Activated CD4-positive, alpha-beta T cell treated with anti-CD3 and anti-CD28 coated beads, Interleukin-2, Interleukin-6, amounts not matched to agents 100 ng/mL and 50 ng/mL, durations not matched to agents 16 hours and 8 hours (primary cell): ENCODE measurements at regions not wholly inside any gene's neighbourhood (a gene's known extent, or its start where the extent isn't known, plus 50 kb on each side); places are given as distances from the start of the nearest gene placed in this dataset.
"Not testable (repeated sequence)": the region's sequence is repeated elsewhere in the genome, so short reads cannot be mapped to it uniquely, and the experiment has no call there.

ENCODE experiments used
- DNase-seq: peaks from one replicate; pipeline ENCODE4 v3.0.0-alpha.2; 2020

DNA sequence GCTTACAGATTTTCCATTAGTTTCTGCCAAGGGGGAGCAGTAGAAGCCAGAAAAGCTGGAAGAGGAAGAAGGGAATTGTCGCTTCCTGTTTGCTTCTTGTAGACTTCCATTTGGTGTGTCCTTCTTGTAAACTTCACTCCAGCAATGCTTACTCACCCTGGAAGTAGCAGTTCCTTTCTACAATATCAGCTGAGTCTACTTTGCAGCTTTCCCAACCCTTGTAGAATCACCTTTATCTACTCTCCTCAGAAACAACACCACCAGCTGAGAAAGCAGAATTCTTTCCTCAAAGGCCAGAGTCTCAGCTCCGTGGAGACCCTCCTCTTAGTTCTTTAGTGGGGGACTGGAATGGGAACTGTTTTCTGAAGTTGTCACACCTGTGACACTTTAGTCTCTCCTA, 1136.7 kb upstream of the TMPRSS15 start:
- DNase-seq, result no peak

DNA sequence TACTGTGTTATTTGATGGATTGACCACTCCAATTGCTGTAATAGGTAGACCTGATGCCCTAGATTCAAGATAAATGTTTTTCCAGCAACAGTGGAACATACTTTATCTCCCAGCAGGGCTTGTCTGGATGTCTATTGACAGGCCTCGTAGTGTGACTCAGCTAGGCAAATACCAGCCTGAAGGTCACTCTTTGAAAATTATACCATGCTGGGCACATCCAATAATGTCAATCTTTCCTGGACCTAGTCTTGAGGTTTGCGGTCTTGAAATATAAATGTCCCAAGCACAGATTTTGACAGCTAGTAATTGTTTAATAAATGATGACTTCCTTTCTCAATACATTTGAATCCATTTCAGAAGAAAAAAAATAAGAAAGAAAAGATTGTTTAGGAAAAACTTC, 1138.0 kb upstream of the TMPRSS15 start:
- no peak for DNase-seq

GRCh38 chr21:19544493-19544892, 1140.9 kb upstream of the TMPRSS15 start:
- not testable (repeated sequence) for DNase-seq

DNA sequence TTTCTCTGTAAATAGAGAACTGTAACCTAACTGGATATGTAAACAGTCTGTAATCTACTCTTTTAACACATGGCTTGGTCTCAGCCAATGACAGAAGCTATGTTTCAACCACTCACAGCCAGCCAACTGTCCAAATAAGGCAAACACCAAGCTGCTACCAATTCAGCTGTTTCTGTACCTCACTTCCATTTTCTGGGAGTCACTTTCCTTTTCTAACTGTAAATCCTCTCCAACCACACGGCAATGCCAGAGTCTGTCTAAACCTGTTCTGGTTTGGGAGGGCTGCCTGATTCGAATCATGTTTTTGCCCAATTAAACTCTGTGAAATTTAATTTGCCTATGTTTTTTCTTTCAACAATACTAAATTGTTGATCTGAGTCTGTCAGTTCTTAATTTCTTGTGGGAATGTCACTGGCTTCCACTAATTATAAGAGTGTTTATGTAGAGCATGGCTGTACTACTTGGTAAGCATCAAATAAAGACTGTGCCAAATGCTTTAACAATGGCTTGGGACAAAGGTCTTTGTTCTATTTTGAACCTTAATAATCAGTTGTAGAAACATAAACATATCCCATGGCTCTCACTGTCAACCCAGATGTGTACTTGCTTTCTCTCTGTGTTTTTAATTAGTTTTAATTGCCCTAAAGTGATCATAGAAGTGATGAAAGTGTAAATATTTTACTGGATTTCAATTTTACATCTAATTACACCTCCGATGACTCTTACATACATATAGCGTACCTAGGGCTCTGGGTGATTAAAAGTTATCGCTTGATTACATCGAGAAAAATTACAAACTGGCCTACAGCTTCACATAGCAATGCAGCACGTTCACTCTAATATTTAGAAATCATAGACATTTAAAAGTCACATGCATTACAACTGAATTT, 1144.6 kb upstream of the TMPRSS15 start:
- DNase-seq, result no peak

GRCh38 chr21:19553919-19554615, 1150.5 kb upstream of the TMPRSS15 start:
- DNase-seq, result no peak

- no peak for DNase-seq
Observed at GRCh38 chr21:19557046-19557445, 1153.5 kb upstream of the TMPRSS15 start.

GRCh38 chr21:19557488-19557887, 1153.9 kb upstream of the TMPRSS15 start:
- DNase-seq, result no peak

DNA sequence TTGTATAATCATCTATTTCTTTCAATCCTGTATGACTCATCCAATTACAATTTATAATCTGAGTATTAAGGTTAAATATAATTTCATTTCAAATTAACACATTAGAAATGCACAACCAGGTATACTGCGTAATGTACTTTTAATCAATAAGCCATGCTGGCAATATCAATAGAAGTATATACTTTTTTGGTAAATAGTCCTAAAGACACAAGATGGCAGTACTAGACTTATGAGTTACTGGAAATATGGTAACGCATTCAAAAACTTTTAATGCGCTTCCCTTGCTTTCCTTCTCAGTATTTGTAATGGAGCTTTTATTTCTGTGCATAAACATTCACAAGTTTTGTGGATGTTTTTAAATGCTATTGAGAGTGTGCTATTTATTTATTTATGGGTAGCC, 1162.0 kb upstream of the TMPRSS15 start:
- no peak for DNase-seq

- DNase-seq, result no peak
Observed at GRCh38 chr21:19566975-19567374, 1163.4 kb upstream of the TMPRSS15 start.

GRCh38 chr21:19577381-19577780, 1173.8 kb upstream of the TMPRSS15 start:
- no peak for DNase-seq

GRCh38 chr21:19590044-19590443, 1186.5 kb upstream of the TMPRSS15 start:
- DNase-seq, result no peak

- no peak for DNase-seq
Observed at GRCh38 chr21:19603011-19603593, 1199.5 kb upstream of the TMPRSS15 start.

- no peak for DNase-seq
Observed at GRCh38 chr21:19608101-19608621, 1204.6 kb upstream of the TMPRSS15 start.

DNA sequence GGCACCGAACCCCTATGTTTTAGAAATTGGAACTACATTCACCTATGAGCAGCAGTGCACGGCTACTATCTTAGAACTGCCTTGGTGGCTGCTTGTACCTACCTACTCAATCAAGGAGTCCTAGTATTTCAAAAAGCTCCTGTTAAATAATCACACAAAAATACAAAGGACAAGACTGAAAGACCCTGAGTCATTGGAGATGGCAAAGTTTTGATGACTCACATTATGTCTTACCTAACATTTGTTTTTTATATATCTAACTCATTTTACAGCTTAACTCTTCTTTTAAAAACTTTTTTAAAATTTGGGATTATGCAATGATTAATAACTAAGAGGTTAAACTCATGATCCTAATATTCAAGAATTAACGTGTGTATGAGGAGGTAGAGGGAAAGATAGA, 1206.0 kb upstream of the TMPRSS15 start:
- no peak for DNase-seq

DNA sequence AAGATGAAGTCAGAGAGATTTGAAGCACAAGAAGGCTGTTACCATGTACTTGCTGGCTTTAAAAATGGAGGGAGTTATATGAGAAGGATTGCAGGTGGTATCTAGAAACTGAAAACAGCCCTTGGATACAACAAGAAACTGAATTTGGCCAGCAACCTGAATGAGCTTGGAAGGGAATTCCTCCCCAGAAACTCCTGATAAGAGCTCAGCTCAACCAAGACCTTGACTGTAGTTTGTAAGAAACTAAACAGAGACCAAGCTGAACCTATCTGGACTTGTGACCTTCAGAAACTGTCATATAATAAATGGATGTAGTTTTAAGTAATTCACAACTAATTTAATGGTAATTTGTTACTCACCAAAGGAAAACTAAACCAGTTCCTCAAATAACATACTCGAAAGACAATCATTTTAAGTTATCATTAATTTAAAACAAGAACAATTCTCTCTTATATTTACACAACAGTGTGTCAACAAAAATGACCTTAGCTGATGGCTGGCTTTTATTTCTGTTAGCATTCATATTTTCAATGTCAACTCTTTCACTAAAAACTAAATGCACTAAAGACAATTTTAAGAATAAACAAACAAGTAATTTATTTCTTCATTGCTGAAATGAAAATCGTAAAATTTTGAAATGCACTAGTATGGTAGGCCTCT, 1218.4 kb upstream of the TMPRSS15 start:
- DNase-seq, result no peak

- no peak for DNase-seq
Observed at GRCh38 chr21:19640964-19641363, 1237.4 kb upstream of the TMPRSS15 start.

DNA sequence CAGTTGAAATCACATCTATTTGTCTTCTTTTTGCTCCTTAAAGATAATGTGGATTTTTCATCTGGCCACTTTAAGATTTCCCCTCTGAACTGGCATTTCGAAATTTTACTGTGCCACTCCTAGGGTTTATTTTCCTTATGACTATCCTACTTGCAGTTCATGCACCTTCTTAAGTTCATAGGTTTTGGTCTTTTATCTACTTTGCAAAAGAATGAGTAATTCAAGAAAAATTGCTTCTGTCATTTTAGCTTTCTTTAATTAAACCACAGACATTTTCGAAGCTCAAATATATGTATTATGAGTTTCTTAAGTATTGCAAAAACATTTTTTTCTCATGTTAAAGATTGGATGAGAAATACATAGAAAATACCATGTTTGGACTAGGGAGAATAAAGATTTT, 1244.8 kb upstream of the TMPRSS15 start:
- no peak for DNase-seq

DNA sequence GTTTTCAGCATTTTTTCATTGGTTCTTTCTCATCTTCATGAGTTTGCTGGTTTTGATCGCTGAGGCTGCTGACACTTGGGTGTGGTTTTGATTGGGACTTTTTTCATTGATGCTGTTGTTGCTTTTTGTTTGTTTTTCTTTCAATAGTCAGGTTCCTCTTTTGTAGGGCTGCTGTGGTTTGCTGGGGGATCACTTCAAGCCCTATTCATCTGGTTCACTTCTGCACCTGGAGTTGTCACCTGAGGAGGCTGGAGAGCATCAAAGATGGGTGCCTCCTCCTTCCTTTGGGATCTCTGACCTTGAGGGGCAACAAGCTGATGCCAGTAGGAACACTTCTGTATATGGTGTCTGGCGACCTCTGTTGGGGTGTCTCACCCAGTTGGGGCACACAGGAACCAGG, 1279.9 kb upstream of the TMPRSS15 start:
- no peak for DNase-seq

GRCh38 chr21:19684328-19684727, 1280.7 kb upstream of the TMPRSS15 start:
- no peak for DNase-seq

GRCh38 chr21:19692231-19692630, 1288.6 kb upstream of the TMPRSS15 start:
- no peak for DNase-seq

DNA sequence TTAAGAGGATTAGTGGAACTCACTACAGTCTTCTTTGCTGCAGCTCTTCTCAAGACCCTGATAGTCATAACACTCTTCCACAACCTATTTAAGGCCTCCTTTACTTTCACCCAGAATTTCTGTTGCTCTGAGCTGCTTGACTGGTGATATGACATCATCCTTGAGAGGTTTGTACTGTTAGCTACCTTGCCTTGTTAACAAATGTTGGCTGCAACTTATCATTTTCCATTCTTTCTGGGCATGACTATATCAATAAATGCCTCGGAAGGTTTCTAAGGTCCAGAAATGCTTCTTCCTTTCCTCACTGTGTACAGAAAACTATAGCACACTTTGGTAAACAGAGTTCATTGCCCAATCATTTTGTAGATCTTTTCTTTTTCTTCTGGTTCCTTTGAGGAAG, 1292.2 kb upstream of the TMPRSS15 start:
- no peak for DNase-seq

GRCh38 chr21:19700476-19700875, 1296.9 kb upstream of the TMPRSS15 start:
- no peak for DNase-seq

- DNase-seq, result no peak
Observed at GRCh38 chr21:19702726-19703125, 1295.5 kb upstream of the NCAM2 start.
